ENCODE measurements at regions not wholly inside any gene's neighbourhood (a gene's known extent, or its start where the extent isn't known, plus 50 kb on each side); places are given as distances from the start of the nearest gene placed in this dataset.

- TF ChIP-seq CTCF (IDR thresholded peaks at IDR 0.05) (no peak), POLR2A (IDR thresholded peaks at IDR 0.05) (no peak)
Measured at GRCh38 chr5:4777435-4777834, 362.7 kb upstream of the ADAMTS16 start.
